CD4-positive, alpha-beta T cell (primary cell): ENCODE measurements at regions not wholly inside any gene's neighbourhood (a gene's known extent, or its start where the extent isn't known, plus 50 kb on each side); places are given as distances from the start of the nearest gene placed in this dataset.

ENCODE experiments used
- ATAC-seq: fragments of 200-7000 bp; cut with Tn5 transposase; one replicate; pipeline ENCODE4 v1.10.0; 2022; ENCODE audit warnings: mild to moderate bottlenecking; ENCODE audit not compliant: poor library complexity
- CTCF ChIA-PET: fragments of 350-600 bp; sonication (Branson Sonifier 250); formaldehyde crosslinking; loops from one replicate; lab custom pipeline; 2021; ENCODE audit warnings: antibody characterized with exemption, inconsistent platforms; lab: Charles Lee
- POLR2A ChIA-PET: fragments of 350-600 bp; sonication (Branson Sonifier 250); formaldehyde crosslinking; loops from one replicate; lab custom pipeline; 2021; ENCODE audit warnings: antibody characterized with exemption, inconsistent platforms; lab: Charles Lee
- DNase-seq, 14 experiments: peaks; one replicate each; pipeline ENCODE4 v3.0.0-alpha.2; 2013 to 2020; ENCODE audit warnings: mixed read lengths in 2 of 14
- H3K27ac ChIP-seq, 2 donors: one replicate each; pipeline versions ENCODE4 v1.5.1 to v1.7.0; 2013; ENCODE audit warnings: low read length in 2 of 2, low read depth in 1 of 2, mild to moderate bottlenecking in 1 of 2
- H3K27me3 ChIP-seq, 2 experiments: 1 replicate in 1 of 2; 2 replicates in 1 of 2; pipeline versions ENCODE4 v1.6.1 to v1.7.0; 2013; ENCODE audit warnings: low read length in 2 of 2, control low read depth in 1 of 2, mild to moderate bottlenecking in 1 of 2, moderate library complexity in 1 of 2; ENCODE audit not compliant: insufficient read depth in 2 of 2, control insufficient read depth in 1 of 2
- H3K36me3 ChIP-seq: one replicate; pipeline ENCODE4 v1.6.1; 2013; ENCODE audit warnings: low read length, control low read depth; ENCODE audit not compliant: insufficient read depth
- H3K4me1 ChIP-seq: one replicate; pipeline ENCODE4 v1.6.1; 2013; ENCODE audit warnings: low read length, control low read depth; ENCODE audit not compliant: insufficient read depth
- H3K4me3 ChIP-seq: one replicate; pipeline ENCODE4 v1.5.1; 2013; ENCODE audit warnings: mild to moderate bottlenecking, low read length, moderate library complexity
- H3K9me3 ChIP-seq, 2 experiments: 1 replicate in 1 of 2; 2 replicates in 1 of 2; pipeline versions ENCODE4 v1.6.1 to v1.7.0; 2013; ENCODE audit warnings: low read length in 2 of 2, mild to moderate bottlenecking in 2 of 2, control low read depth in 1 of 2, moderate library complexity in 1 of 2; ENCODE audit not compliant: control insufficient read depth in 1 of 2, insufficient read depth in 1 of 2
- H3K27ac Mint-ChIP-seq: one replicate; pipeline ENCODE4 v1.8.0; 2020; ENCODE audit warnings: mixed read lengths
- H3K27me3 Mint-ChIP-seq: one replicate; pipeline ENCODE4 v1.8.0; 2021; ENCODE audit warnings: mixed read lengths
- H3K36me3 Mint-ChIP-seq: one replicate; pipeline ENCODE4 v1.8.0; 2021; ENCODE audit warnings: low read depth, mixed read lengths
- H3K4me1 Mint-ChIP-seq: one replicate; pipeline ENCODE4 v1.8.0; 2021; ENCODE audit warnings: low read depth, mixed read lengths
- H3K4me3 Mint-ChIP-seq: one replicate; pipeline ENCODE4 v1.8.0; 2020; ENCODE audit warnings: mild to moderate bottlenecking, mixed read lengths
- H3K9me3 Mint-ChIP-seq: one replicate; pipeline ENCODE4 v1.8.0; 2020; ENCODE audit warnings: mixed read lengths
- CTCF ChIP-seq: fragments of 200-600 bp; IDR thresholded peaks from one replicate; pipeline ENCODE4 v1.8.0; 2022; ENCODE audit warnings: antibody characterized with exemption, mild to moderate bottlenecking
- intact Hi-C, 2 experiments: fragments of 100-400 bp; cut with DNase I in 1 of 2; cut with micrococcal nuclease in 1 of 2; formaldehyde crosslinking; loops; one replicate each; pipeline versions ENCODE4 v1.15.1 to v1.9.0; 2023 to 2025; cut with DNase I, micrococcal nuclease

GRCh38 chr7:149706398-149706797 is 67.0 kb downstream of the ZNF467 start:
- no peak for TF ChIP-seq CTCF
- intact Hi-C loops: no loop called here
- H3K4me3 ChIP-seq: no peak overlapping the region
- Mint-ChIP-seq H3K36me3 (peaks cover 5% of the 10 kb centered on the region), H3K4me1 (no peaks in the 10 kb centered on the region), H3K27me3 (peaks cover 21% of the 10 kb centered on the region), H3K27ac (no peak overlapping the region), H3K4me3 (no peak overlapping the region), H3K9me3 (peaks cover 4% of the 10 kb centered on the region)
- peaks cover 0 to 3% of the 10 kb centered on the region in 2 experiments for H3K27me3 ChIP-seq
- H3K9me3 ChIP-seq: peaks cover 19 to 25% of the 10 kb centered on the region in 2 experiments
- no peaks in the 10 kb centered on the region for H3K4me1 ChIP-seq
- no peaks in the 10 kb centered on the region for H3K36me3 ChIP-seq
- ATAC-seq (no peak), DNase-seq (no peak)
- ChIA-PET POLR2A (no interaction called here), CTCF (no interaction called here)
- H3K27ac ChIP-seq: no peak overlapping the region

- POLR2A ChIA-PET: interaction anchor here (0.6 kb wide), 1 partner anchor 9 kb away, joined by 3 read pairs; no protein-coding TSS in a partner anchor
- intact Hi-C loops: no loop called here
- peaks cover 0 to 3% of the 10 kb centered on the region in 2 experiments for H3K27me3 ChIP-seq
- H3K4me1 ChIP-seq: no peaks in the 10 kb centered on the region
- no peak overlapping the region for H3K27ac ChIP-seq
- H3K36me3 ChIP-seq: no peaks in the 10 kb centered on the region
- Mint-ChIP-seq H3K27me3 (peaks cover 26% of the 10 kb centered on the region), H3K4me3 (no peak overlapping the region), H3K4me1 (no peaks in the 10 kb centered on the region), H3K36me3 (no peaks in the 10 kb centered on the region), H3K9me3 (no peaks in the 10 kb centered on the region), H3K27ac (no peak overlapping the region)
- TF ChIP-seq CTCF: no peak
- DNase-seq (no peak), ATAC-seq (no peak)
- peaks cover 4 to 22% of the 10 kb centered on the region in 2 experiments for H3K9me3 ChIP-seq
- CTCF ChIA-PET: interaction anchor here (0.6 kb wide), 1 partner anchor 163 kb away, joined by 3 read pairs; no protein-coding TSS in a partner anchor
- no peak overlapping the region for H3K4me3 ChIP-seq
Observed at GRCh38 chr7:149704507-149704906, 68.9 kb downstream of the ZNF467 start.

- peaks cover 0 to 21% of the 10 kb centered on the region in 2 experiments for H3K9me3 ChIP-seq
- no peaks in the 10 kb centered on the region for H3K36me3 ChIP-seq
- H3K27ac Mint-ChIP-seq: no peak overlapping the region
- no peaks in the 10 kb centered on the region for H3K4me1 ChIP-seq
- H3K27me3 Mint-ChIP-seq: peaks cover 26% of the 10 kb centered on the region
- intact Hi-C loops: no loop called here
- peaks cover 0 to 3% of the 10 kb centered on the region in 2 experiments for H3K27me3 ChIP-seq
- no peaks in the 10 kb centered on the region for H3K36me3 Mint-ChIP-seq
- H3K4me3 Mint-ChIP-seq: no peak overlapping the region
- H3K4me3 ChIP-seq: no peak overlapping the region
- DNase-seq (no peak), ATAC-seq (no peak)
- CTCF ChIA-PET: interaction anchor here (0.7 kb wide), 1 partner anchor 378 kb away, joined by 3 read pairs; no protein-coding TSS in a partner anchor
- POLR2A ChIA-PET: no interaction called here
- no peaks in the 10 kb centered on the region for H3K4me1 Mint-ChIP-seq
- no peak for TF ChIP-seq CTCF
- H3K27ac ChIP-seq: no peak overlapping the region
- H3K9me3 Mint-ChIP-seq: peaks cover 3% of the 10 kb centered on the region
Observed at GRCh38 chr7:149703044-149703650, 70.2 kb downstream of the ZNF467 start.
